Left lung (tissue), 4 donors: ENCODE measurements at regions not wholly inside any gene's neighbourhood (a gene's known extent, or its start where the extent isn't known, plus 50 kb on each side); places are given as distances from the start of the nearest gene placed in this dataset.
"Not testable (repeated sequence)": the region's sequence is repeated elsewhere in the genome, so short reads cannot be mapped to it uniquely, and the experiment has no call there.

Experiments used
- ATAC-seq: fragments of 200-7000 bp; cut with Tn5 transposase; one replicate; pipeline ENCODE4 v1.9.1; 2020; ENCODE audit warnings: moderate library complexity
- DNase-seq, 4 donors: peaks; one replicate each; pipeline ENCODE4 v3.0.0-alpha.2; 2013 to 2020
- H3K27ac ChIP-seq, 2 donors: fragments of 200-600 bp; sonication (generic) in 1 of 2; one replicate each; pipeline versions ENCODE4 v1.5.0 to v1.8.0; 2020 to 2021
- H3K27me3 ChIP-seq, 2 donors: fragments of 200-600 bp; sonication (generic) in 1 of 2; one replicate each; pipeline versions ENCODE4 v1.5.0 to v1.8.0; 2020 to 2021
- H3K36me3 ChIP-seq, 2 donors: fragments of 200-600 bp; sonication (generic) in 1 of 2; one replicate each; pipeline versions ENCODE4 v1.5.0 to v1.8.0; 2020 to 2021
- H3K4me1 ChIP-seq, 2 donors: fragments of 200-600 bp; one replicate each; pipeline ENCODE4 v1.8.0; 2021
- H3K4me3 ChIP-seq, 2 donors: fragments of 200-600 bp; sonication (generic) in 1 of 2; one replicate each; pipeline versions ENCODE4 v1.5.0 to v1.8.0; 2020 to 2021; ENCODE audit warnings: mild to moderate bottlenecking in 1 of 2
- H3K9me3 ChIP-seq, 2 donors: fragments of 200-600 bp; sonication (generic) in 1 of 2; one replicate each; pipeline versions ENCODE4 v1.5.0 to v1.8.0; 2020 to 2021
- intact Hi-C, 2 donors: fragments of 100-400 bp; cut with DNase I; formaldehyde crosslinking; loops; one replicate each; pipeline versions ENCODE4 v1.11.2 to v1.14.2; 2022
- TF ChIP-seq, protein P1 (sequence below), 2 donors: fragments of 200-600 bp; sonication (generic) in 1 of 2; IDR thresholded peaks; one replicate each; pipeline versions ENCODE4 v1.5.0 to v1.8.0; 2021; ENCODE audit warnings: antibody characterized with exemption in 2 of 2
- donor health status: DM: no; HTN: yes; CAD: no.
- donor health status: DM: no; HTN: no; CAD: no.

DNA sequence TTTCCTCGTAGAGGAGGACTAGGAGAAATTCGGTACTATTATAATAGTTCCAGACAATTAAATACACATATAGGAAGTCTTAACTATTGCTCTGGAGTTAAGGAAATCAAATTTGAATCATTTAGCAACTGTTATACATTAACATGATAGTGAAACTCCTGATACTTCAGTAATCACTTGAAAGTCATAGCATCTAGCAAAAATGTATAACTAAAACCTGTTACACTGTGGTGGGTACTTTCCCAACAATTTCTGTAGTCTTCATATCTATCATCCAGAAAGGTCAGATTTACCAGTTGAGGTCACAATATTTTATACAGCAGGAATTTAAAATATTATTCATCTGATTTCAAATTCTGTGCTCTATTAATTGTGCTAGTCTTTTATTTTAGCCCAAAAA, 669.6 kb upstream of the PCDH10 start:
- DNase-seq (no peak), ATAC-seq (no peak)
- H3K27ac ChIP-seq, result no peak overlapping the region
- no peaks in the 10 kb centered on the region for H3K4me1 ChIP-seq
- no peak overlapping the region for H3K4me3 ChIP-seq
- H3K9me3 ChIP-seq, result no peaks in the 10 kb centered on the region
- TF ChIP-seq, protein P1, sequence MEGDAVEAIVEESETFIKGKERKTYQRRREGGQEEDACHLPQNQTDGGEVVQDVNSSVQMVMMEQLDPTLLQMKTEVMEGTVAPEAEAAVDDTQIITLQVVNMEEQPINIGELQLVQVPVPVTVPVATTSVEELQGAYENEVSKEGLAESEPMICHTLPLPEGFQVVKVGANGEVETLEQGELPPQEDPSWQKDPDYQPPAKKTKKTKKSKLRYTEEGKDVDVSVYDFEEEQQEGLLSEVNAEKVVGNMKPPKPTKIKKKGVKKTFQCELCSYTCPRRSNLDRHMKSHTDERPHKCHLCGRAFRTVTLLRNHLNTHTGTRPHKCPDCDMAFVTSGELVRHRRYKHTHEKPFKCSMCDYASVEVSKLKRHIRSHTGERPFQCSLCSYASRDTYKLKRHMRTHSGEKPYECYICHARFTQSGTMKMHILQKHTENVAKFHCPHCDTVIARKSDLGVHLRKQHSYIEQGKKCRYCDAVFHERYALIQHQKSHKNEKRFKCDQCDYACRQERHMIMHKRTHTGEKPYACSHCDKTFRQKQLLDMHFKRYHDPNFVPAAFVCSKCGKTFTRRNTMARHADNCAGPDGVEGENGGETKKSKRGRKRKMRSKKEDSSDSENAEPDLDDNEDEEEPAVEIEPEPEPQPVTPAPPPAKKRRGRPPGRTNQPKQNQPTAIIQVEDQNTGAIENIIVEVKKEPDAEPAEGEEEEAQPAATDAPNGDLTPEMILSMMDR (IDR thresholded peaks at IDR 0.05), result no peak
- no peaks in the 10 kb centered on the region for H3K27me3 ChIP-seq
- intact Hi-C loops, result no loop called here
- H3K36me3 ChIP-seq, result no peaks in the 10 kb centered on the region

DNA sequence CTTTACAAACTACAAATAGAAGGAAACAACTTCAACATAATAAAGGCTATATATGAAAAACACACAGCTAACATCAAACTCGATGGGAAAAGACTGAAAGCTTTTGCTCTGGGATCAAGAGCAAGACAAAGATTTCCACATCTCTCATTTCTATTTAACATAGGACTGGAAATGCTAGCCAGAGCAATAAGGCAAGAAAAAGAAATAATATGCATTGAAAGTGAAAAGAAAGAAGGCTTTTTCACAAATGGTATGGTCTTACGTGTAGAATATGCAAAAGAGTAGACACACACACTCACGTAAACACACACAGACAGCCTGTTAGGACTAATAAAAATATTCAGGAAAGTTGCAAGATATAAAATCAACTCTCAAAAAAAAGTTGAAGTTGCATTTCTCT, 660.5 kb upstream of the PCDH10 start:
- no peak overlapping the region for H3K27ac ChIP-seq
- H3K4me1 ChIP-seq, result no peaks in the 10 kb centered on the region

DNA sequence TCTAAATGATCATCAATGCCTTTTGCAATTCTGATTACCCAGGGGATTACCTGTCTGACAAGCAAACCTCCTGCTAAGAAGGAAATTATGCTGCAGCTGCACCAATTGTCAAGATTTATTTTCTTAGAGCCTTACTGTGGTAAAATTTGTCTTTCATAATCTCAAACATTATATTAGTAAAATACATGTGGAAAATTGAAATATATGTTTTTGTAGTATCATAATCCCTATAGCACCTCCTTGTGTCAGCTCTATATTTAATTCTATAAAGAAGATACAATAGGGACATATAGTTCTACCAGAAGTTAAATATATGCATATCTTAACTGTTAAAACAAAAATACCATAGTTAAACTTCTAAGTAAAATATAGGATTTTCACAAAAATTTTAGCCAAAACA, 655.6 kb upstream of the PCDH10 start:
- TF ChIP-seq, protein P1 (IDR thresholded peaks at IDR 0.05), result no peak
- no peaks in the 10 kb centered on the region for H3K27me3 ChIP-seq
- no peaks in the 10 kb centered on the region for H3K4me1 ChIP-seq
- H3K36me3 ChIP-seq, result no peaks in the 10 kb centered on the region
- intact Hi-C loops, result no loop called here
- no peak overlapping the region for H3K4me3 ChIP-seq
- no peak overlapping the region for H3K27ac ChIP-seq
- ATAC-seq, result no peak
- no peak for DNase-seq
- H3K9me3 ChIP-seq, result peaks cover 0 to 12% of the 10 kb centered on the region in 2 donors

More for the DNA sequence above, 660.5 kb upstream of the PCDH10 start:
- no peak for DNase-seq
- H3K36me3 ChIP-seq, result no peaks in the 10 kb centered on the region
- intact Hi-C loops, result no loop called here
- no peak for ATAC-seq
- no peak overlapping the region for H3K4me3 ChIP-seq
- TF ChIP-seq, protein P1 (IDR thresholded peaks at IDR 0.05), result no peak
- H3K9me3 ChIP-seq, result peaks cover 0 to 28% of the 10 kb centered on the region in 2 donors
- H3K27me3 ChIP-seq, result no peaks in the 10 kb centered on the region

DNA sequence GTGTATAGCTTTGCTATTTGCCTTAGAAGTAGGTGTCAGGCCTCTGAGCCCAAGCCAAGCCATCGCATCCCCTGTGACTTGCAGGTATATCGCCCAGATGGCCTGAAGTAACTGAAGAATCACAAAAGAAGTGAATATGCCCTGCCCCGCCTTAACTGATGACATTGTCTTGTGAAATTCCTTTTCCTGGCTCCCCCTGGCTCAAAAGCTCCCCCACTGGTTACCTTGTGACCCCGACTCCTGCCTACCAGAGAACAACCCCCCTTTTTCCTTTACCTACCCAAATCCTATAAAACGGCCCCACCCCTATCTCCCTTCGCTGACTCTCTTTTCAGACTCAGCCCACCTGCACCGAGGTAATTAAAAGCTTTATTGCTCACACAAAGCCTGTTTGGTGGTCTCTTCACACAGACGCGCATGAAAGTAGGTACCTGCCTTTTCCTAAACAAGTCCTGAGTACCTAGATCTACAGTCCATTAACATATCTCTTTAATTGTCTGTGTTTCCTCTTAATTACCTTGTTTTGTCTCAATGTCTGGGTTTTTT, 653.8 kb upstream of the PCDH10 start:
- ATAC-seq, intact Hi-C loops, H3K9me3 ChIP-seq, DNase-seq, H3K27me3 ChIP-seq, H3K36me3 ChIP-seq, H3K4me3 ChIP-seq, H3K4me1 ChIP-seq, H3K27ac ChIP-seq: not testable (repeated sequence)

DNA sequence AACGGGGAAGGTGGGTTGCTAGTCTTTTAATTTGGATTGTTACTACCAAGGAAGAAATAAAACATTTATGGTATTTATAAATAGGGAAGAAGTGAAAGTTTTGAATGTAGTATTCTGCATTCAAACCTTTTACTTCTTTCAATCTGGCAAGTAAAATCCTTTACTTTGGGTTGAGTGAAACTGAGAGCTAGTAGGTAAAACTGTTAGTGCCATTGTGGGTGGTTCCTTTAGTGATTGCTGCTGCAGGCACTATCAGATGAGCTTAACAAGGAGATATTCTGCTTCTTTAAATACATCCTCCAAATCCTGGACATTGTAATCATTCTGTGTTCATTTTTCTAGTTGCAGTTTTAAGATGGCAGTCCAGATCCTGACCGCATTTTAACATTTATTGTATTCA, 650.9 kb upstream of the PCDH10 start:
- H3K4me3 ChIP-seq, result no peak overlapping the region
- no peaks in the 10 kb centered on the region for H3K27me3 ChIP-seq
- H3K4me1 ChIP-seq, result no peaks in the 10 kb centered on the region
- H3K9me3 ChIP-seq, result no peaks in the 10 kb centered on the region
- H3K36me3 ChIP-seq, result no peaks in the 10 kb centered on the region
- no peak for DNase-seq
- ATAC-seq, result no peak
- intact Hi-C loops, result no loop called here
- TF ChIP-seq, protein P1 (IDR thresholded peaks at IDR 0.05), result no peak
- no peak overlapping the region for H3K27ac ChIP-seq

DNA sequence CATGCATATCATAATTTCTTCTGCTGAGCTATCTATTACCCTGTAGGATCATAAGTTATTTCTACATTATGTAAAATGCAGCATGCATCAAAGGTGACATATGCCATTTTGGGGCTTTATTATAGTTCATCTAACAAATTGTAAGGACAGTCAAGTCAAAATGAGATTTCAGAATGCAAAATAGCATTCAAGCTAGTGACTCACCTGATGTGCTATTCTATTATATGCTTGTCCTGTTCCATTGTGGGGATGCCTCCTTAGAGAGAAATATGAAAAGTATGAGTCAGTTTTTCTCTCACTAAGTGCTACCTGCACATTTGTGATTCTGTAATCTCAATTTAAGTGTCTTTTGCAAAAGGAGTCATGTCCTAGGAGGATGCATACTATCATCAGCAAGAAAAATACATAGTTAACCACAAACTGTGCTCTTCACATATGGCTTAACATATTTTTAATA, 647.0 kb upstream of the PCDH10 start:
- H3K4me3 ChIP-seq, result no peak overlapping the region
- H3K9me3 ChIP-seq, result no peaks in the 10 kb centered on the region
- ATAC-seq (no peak), DNase-seq (no peak)
- H3K27me3 ChIP-seq, result no peaks in the 10 kb centered on the region
- TF ChIP-seq, protein P1 (IDR thresholded peaks at IDR 0.05), result no peak
- no peaks in the 10 kb centered on the region for H3K36me3 ChIP-seq
- H3K27ac ChIP-seq, result no peak overlapping the region
- H3K4me1 ChIP-seq, result no peaks in the 10 kb centered on the region
- intact Hi-C loops, result no loop called here
